Fibroblast of lung (primary cell): ENCODE measurements at regions not wholly inside any gene's neighbourhood (a gene's known extent, or its start where the extent isn't known, plus 50 kb on each side); places are given as distances from the start of the nearest gene placed in this dataset.

Experiments used
- DNase-seq, 2 donors: peaks; one replicate each; pipeline versions ENCODE4 v3.0.0 to v3.0.0-alpha.2; 2010; ENCODE audit warnings: low read depth in 2 of 2
- H2AFZ ChIP-seq: 2 replicates; pipeline ENCODE4 v1.5.1; 2012; ENCODE audit warnings: low read length, control low read depth, inconsistent platforms
- H3K27ac ChIP-seq: 2 replicates; pipeline ENCODE4 v1.5.1; 2011; ENCODE audit warnings: low read length, control low read depth; ENCODE audit not compliant: insufficient read depth
- H3K27me3 ChIP-seq: 2 replicates; pipeline ENCODE4 v1.5.1; 2011; ENCODE audit warnings: mild to moderate bottlenecking, low read length; ENCODE audit not compliant: control insufficient read depth, insufficient read depth
- H3K36me3 ChIP-seq: 2 replicates; pipeline ENCODE4 v1.5.1; 2011; ENCODE audit warnings: low read length; ENCODE audit not compliant: control insufficient read depth, insufficient read depth
- H3K4me1 ChIP-seq: 2 replicates; pipeline ENCODE4 v1.5.1; 2011; ENCODE audit warnings: low read length; ENCODE audit not compliant: control insufficient read depth, insufficient read depth; ENCODE audit errors: extremely low read depth
- H3K4me2 ChIP-seq: 2 replicates; pipeline ENCODE4 v1.5.1; 2011; ENCODE audit warnings: low read length, control low read depth; ENCODE audit not compliant: insufficient read depth; ENCODE audit errors: extremely low read depth
- H3K4me3 ChIP-seq, 4 experiments: fragments of 200-600 bp in 1 of 4; sonication (generic) in 1 of 4; replicated peaks in 1 of 4; 2 replicates each; pipeline ENCODE4 v1.5.1; 2011 to 2016; ENCODE audit warnings: low read length in 4 of 4, low read depth in 3 of 4, mild to moderate bottlenecking in 3 of 4, control low read depth in 2 of 4, inconsistent platforms in 1 of 4, mixed read lengths in 1 of 4; ENCODE audit not compliant: insufficient read depth in 1 of 4; ENCODE audit errors: control extremely low read depth in 1 of 4
- H3K79me2 ChIP-seq: 2 replicates; pipeline ENCODE4 v1.5.1; 2012; ENCODE audit warnings: mild to moderate bottlenecking, low read length, inconsistent platforms; ENCODE audit not compliant: control insufficient read depth, insufficient read depth
- H3K9ac ChIP-seq: 2 replicates; pipeline ENCODE4 v1.5.1; 2011; ENCODE audit warnings: mild to moderate bottlenecking, low read length, control low read depth; ENCODE audit not compliant: insufficient read depth
- H3K9me3 ChIP-seq: 2 replicates; pipeline ENCODE4 v1.5.1; 2012; ENCODE audit warnings: low read depth, low read length; ENCODE audit not compliant: control insufficient read depth, insufficient read depth
- H4K20me1 ChIP-seq: 2 replicates; pipeline ENCODE4 v1.5.1; 2011; ENCODE audit warnings: low read length; ENCODE audit not compliant: control insufficient read depth, insufficient read depth; ENCODE audit errors: extremely low read depth
- EZH2 ChIP-seq: IDR thresholded peaks from 2 replicates; pipeline ENCODE4 v1.5.1; 2012; ENCODE audit warnings: low read length, control low read depth, mild to moderate bottlenecking; ENCODE audit errors: missing control alignments
- TF ChIP-seq, protein P1 (sequence below), 2 donors: IDR thresholded peaks in 1 of 2; conservative IDR thresholded peaks in 1 of 2; 1 replicate in 1 of 2; 2 replicates in 1 of 2; pipeline ENCODE4 v1.5.1; 2011 to 2012; ENCODE audit warnings: low read length in 2 of 2, control low read depth in 1 of 2, inconsistent platforms in 1 of 2, low read depth in 1 of 2, mild to moderate bottlenecking in 1 of 2

- Histone ChIP-seq H3K4me1 (no peaks in the 10 kb centered on the region), H3K27me3 (peaks cover 13% of the 10 kb centered on the region), H4K20me1 (no peaks in the 10 kb centered on the region), H3K9me3 (no peaks in the 10 kb centered on the region), H3K36me3 (no peaks in the 10 kb centered on the region), H3K4me2 (no peak overlapping the region), H3K9ac (no peak overlapping the region), H3K27ac (no peak overlapping the region), H2AFZ (no peak overlapping the region), H3K79me2 (no peaks in the 10 kb centered on the region), H3K4me3 (no peak overlapping the region)
- DNase-seq: peak; percentile 59 to 65
- no peak for TF ChIP-seq EZH2
- TF ChIP-seq, protein P1, sequence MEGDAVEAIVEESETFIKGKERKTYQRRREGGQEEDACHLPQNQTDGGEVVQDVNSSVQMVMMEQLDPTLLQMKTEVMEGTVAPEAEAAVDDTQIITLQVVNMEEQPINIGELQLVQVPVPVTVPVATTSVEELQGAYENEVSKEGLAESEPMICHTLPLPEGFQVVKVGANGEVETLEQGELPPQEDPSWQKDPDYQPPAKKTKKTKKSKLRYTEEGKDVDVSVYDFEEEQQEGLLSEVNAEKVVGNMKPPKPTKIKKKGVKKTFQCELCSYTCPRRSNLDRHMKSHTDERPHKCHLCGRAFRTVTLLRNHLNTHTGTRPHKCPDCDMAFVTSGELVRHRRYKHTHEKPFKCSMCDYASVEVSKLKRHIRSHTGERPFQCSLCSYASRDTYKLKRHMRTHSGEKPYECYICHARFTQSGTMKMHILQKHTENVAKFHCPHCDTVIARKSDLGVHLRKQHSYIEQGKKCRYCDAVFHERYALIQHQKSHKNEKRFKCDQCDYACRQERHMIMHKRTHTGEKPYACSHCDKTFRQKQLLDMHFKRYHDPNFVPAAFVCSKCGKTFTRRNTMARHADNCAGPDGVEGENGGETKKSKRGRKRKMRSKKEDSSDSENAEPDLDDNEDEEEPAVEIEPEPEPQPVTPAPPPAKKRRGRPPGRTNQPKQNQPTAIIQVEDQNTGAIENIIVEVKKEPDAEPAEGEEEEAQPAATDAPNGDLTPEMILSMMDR (conservative IDR thresholded peaks at IDR 0.05 in 1 of 2, IDR thresholded peaks at IDR 0.05 in 1 of 2; ENCODE audit: low read depth in 1 of 2, low read length in 2 of 2): no peak
Observed at GRCh38 chr10:44233561-44234482, 151.1 kb downstream of the CXCL12 start.

DNA sequence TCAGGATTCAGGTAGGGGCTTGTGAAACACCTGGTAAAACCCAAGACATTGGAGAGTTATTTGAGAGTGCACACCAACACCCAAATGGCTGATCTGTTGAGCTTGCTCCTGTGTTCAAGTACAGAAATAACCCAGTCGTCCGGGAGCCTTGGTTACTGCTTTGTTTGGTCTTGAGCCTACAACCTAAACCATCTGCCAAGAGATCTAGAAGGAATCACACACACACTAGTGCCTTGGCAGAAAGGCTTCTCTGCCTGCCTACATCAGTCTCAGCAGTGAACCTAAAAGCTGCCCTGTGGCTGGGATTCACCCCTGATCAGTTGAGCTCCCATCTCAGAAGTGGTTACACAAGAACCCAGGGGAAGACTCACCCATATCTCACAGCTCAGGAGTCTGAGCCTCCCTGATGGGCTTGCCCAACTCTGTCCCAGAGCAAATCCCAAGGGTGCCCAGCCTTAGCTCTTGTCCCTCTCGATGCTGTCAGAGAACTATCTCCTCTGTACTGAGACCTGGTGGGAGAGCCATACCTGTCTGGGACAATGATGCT is 167.6 kb downstream of the CXCL12 start:
- Histone ChIP-seq H3K27me3 (peaks cover 3% of the 10 kb centered on the region), H3K4me3 (no peak overlapping the region), H3K9ac (no peak overlapping the region), H3K79me2 (no peaks in the 10 kb centered on the region), H3K4me1 (no peaks in the 10 kb centered on the region), H3K36me3 (no peaks in the 10 kb centered on the region), H2AFZ (no peak overlapping the region), H4K20me1 (no peaks in the 10 kb centered on the region), H3K4me2 (no peak overlapping the region), H3K27ac (no peak overlapping the region), H3K9me3 (no peaks in the 10 kb centered on the region)
- no peak for TF ChIP-seq EZH2
- TF ChIP-seq, protein P1 (conservative IDR thresholded peaks at IDR 0.05 in 1 of 2, IDR thresholded peaks at IDR 0.05 in 1 of 2; ENCODE audit: low read depth in 1 of 2, low read length in 2 of 2): no peak
- DNase-seq: no peak

- H3K4me1 ChIP-seq: no peaks in the 10 kb centered on the region
- no peak overlapping the region for H3K4me2 ChIP-seq
- H3K79me2 ChIP-seq: no peaks in the 10 kb centered on the region
- H2AFZ ChIP-seq: no peak overlapping the region
- TF ChIP-seq, protein P1 (conservative IDR thresholded peaks at IDR 0.05 in 1 of 2, IDR thresholded peaks at IDR 0.05 in 1 of 2; ENCODE audit: low read depth in 1 of 2, low read length in 2 of 2): no peak
- TF ChIP-seq EZH2: no peak
- no peaks in the 10 kb centered on the region for H4K20me1 ChIP-seq
- no peak for DNase-seq
- peaks cover 5% of the 10 kb centered on the region for H3K27me3 ChIP-seq
- H3K9me3 ChIP-seq: no peaks in the 10 kb centered on the region
- H3K36me3 ChIP-seq: no peaks in the 10 kb centered on the region
- H3K9ac ChIP-seq: no peak overlapping the region
- H3K4me3 ChIP-seq: no peak overlapping the region
- H3K27ac ChIP-seq: no peak overlapping the region
Observed at GRCh38 chr10:44216073-44216472, 168.8 kb downstream of the CXCL12 start.
